ENCODE measurements at regions not wholly inside any gene's neighbourhood (a gene's known extent, or its start where the extent isn't known, plus 50 kb on each side); places are given as distances from the start of the nearest gene placed in this dataset.
"Not testable (repeated sequence)": the region's sequence is repeated elsewhere in the genome, so short reads cannot be mapped to it uniquely, and the experiment has no call there.

DNA sequence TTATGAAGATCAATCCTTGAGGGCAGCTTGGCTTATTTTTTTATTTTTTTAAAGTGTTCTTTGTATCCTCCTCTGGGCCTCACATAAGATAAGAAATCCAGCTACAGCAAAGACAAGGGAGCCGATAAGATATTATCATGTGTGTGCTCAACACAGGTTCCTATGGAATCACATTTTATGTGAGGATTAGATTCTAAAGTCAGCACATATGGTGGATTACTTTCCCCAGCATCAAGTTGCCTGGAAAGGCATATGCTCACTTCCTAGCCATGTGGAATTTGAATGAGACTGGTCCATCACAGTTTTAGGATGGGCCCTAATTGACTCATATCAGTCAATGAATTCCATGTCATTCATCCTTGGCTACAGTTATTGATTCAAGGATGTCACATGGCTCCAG, 456.9 kb upstream of the LRRC7 start:
- no peaks in the 10 kb centered on the region for H3K36me3 Mint-ChIP-seq
- H3K9me3 Mint-ChIP-seq: peaks cover 3% of the 10 kb centered on the region

DNA sequence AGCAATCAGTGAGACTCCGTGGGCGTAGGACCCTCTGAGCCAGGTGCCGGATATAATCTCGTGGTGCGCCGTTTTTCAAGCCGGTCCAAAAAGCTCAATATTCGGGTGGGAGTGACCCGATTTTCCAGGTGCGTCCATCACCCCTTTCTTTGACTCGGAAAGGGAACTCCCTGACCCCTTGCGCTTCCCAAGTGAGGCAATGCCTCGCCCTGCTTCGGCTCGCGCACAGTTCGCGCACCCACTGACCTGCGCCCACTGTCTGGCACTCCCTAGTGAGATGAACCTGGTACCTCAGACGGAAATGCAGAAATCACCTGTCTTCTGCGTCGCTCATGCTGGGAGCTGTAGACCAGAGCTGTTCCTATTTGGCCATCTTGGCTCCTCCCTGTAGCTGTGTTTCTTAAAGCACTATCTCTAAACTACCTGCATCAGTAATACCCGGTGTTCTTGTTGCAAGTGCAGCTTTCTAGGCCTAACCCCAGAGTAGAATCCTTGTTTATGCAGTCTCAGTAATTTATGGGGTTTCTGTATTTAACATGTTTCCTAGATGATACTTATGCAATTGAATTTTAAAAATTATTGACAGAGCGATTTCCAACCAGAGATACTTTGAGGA, 447.5 kb upstream of the LRRC7 start:
- peaks cover 12% of the 10 kb centered on the region for H3K9me3 Mint-ChIP-seq
- H3K27me3 Mint-ChIP-seq (ENCODE audit: low read depth); DNase-seq (ENCODE audit: low spot score in 2 of 2, unreplicated experiment in 2 of 2); H3K27ac Mint-ChIP-seq; H3K4me1 Mint-ChIP-seq; H3K36me3 Mint-ChIP-seq; H3K4me3 Mint-ChIP-seq: not testable (repeated sequence)

More for the DNA sequence above, 456.9 kb upstream of the LRRC7 start:
- H3K4me1 Mint-ChIP-seq: no peaks in the 10 kb centered on the region
- no peak overlapping the region for H3K4me3 Mint-ChIP-seq
- TF ChIP-seq, protein P1, sequence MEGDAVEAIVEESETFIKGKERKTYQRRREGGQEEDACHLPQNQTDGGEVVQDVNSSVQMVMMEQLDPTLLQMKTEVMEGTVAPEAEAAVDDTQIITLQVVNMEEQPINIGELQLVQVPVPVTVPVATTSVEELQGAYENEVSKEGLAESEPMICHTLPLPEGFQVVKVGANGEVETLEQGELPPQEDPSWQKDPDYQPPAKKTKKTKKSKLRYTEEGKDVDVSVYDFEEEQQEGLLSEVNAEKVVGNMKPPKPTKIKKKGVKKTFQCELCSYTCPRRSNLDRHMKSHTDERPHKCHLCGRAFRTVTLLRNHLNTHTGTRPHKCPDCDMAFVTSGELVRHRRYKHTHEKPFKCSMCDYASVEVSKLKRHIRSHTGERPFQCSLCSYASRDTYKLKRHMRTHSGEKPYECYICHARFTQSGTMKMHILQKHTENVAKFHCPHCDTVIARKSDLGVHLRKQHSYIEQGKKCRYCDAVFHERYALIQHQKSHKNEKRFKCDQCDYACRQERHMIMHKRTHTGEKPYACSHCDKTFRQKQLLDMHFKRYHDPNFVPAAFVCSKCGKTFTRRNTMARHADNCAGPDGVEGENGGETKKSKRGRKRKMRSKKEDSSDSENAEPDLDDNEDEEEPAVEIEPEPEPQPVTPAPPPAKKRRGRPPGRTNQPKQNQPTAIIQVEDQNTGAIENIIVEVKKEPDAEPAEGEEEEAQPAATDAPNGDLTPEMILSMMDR (IDR thresholded peaks at IDR 0.05; ENCODE audit: unreplicated experiment): no peak
- no peak overlapping the region for H3K27ac Mint-ChIP-seq
- H3K27me3 Mint-ChIP-seq (ENCODE audit: low read depth): peaks cover 1% of the 10 kb centered on the region
- no peak for DNase-seq (ENCODE audit: low spot score in 2 of 2, unreplicated experiment in 2 of 2)

DNA sequence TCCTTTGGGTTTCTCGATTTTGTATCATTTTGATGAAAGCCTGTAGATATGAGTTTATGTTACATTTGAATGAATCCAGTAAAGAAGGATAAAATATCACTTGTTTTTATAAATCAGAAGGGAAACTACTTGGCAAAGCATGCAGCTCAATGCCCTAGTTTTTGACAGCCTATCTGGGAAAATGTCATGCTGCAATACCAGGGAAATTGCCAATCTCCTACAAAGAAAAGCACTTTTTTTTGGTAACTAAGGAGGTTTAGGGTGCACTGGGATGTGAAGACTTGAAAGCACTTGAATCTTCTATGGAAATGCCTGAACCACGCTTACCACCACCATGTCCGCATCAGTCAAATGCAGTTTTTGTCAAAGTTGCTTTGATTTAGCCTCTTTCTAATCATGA, 446.9 kb upstream of the LRRC7 start:
- DNase-seq (ENCODE audit: low spot score in 2 of 2, unreplicated experiment in 2 of 2): no peak
- no peak overlapping the region for H3K27ac Mint-ChIP-seq
- H3K27me3 Mint-ChIP-seq (ENCODE audit: low read depth): no peaks in the 10 kb centered on the region
- TF ChIP-seq, protein P1 (IDR thresholded peaks at IDR 0.05; ENCODE audit: unreplicated experiment): no peak
- H3K4me1 Mint-ChIP-seq: peaks cover 3% of the 10 kb centered on the region
- H3K4me3 Mint-ChIP-seq: no peak overlapping the region
- peaks cover 12% of the 10 kb centered on the region for H3K9me3 Mint-ChIP-seq
- no peaks in the 10 kb centered on the region for H3K36me3 Mint-ChIP-seq

DNA sequence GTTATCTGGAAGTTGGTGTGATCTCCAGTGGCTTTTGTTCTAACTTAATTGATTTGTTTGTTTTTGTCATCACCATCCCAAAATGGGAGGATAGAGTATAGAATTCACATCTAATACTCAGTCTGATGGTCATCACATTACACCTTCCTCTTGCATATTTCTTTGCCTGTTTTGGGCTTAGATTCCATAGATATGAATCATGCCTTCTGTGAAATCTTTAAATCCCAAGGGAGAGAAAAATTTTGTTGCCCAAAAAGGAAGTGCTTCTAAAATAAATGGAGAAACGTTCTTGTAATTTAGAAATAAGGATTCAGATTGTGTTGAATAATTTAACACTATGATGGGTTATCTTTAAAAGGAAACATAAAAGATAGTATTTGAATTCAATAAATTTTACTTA, 446.0 kb upstream of the LRRC7 start:
- peaks cover 12% of the 10 kb centered on the region for H3K9me3 Mint-ChIP-seq
- no peaks in the 10 kb centered on the region for H3K36me3 Mint-ChIP-seq
- no peak for DNase-seq (ENCODE audit: low spot score in 2 of 2, unreplicated experiment in 2 of 2)
- TF ChIP-seq, protein P1 (IDR thresholded peaks at IDR 0.05; ENCODE audit: unreplicated experiment): no peak
- no peaks in the 10 kb centered on the region for H3K27me3 Mint-ChIP-seq (ENCODE audit: low read depth)
- no peak overlapping the region for H3K4me3 Mint-ChIP-seq
- no peak overlapping the region for H3K27ac Mint-ChIP-seq
- H3K4me1 Mint-ChIP-seq: peaks cover 12% of the 10 kb centered on the region

DNA sequence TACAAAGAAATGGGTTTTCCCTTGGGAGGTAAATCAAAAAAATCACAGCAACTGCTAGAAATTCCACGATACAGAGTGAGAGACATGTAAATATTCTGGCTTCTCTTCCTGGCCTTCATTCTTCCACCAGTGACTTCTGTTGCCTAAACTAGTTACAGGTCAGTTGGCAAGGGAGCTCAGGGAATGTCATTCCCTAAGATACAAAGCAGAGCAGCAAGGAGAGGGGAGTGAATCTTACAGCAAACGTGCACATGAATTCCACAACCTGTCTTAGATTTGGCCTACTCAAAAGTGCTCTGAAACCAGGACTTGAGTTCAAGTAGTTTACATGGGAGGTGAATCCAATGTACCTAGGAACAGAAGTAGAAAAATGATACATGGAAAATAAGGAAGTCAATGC, 445.3 kb upstream of the LRRC7 start:
- Mint-ChIP-seq H3K27ac (no peak overlapping the region), H3K4me1 (peaks cover 19% of the 10 kb centered on the region), H3K36me3 (no peaks in the 10 kb centered on the region), H3K4me3 (no peak overlapping the region), H3K9me3 (peaks cover 12% of the 10 kb centered on the region), H3K27me3 (ENCODE audit: low read depth) (no peaks in the 10 kb centered on the region)
- no peak for DNase-seq (ENCODE audit: low spot score in 2 of 2, unreplicated experiment in 2 of 2)
- TF ChIP-seq, protein P1 (IDR thresholded peaks at IDR 0.05; ENCODE audit: unreplicated experiment): no peak

DNA sequence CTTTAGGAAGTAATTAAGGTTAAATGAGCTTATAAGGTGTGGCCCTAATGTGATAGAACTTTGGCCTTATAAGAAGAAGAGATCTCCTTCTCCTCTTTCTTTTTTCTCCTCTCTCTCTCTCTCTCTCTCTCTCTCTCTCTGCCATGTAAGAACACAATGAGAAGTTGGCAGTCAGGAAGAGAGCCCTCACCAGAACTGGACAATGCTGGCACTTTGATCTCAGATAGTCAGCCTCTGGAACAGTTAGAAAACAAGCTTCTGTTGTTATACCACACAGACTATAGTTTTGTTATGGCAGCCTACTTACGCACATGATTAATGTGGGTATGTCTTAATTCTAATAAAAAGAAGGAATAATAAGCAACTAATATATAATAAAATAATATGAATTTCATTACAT, 444.2 kb upstream of the LRRC7 start:
- H3K4me1 Mint-ChIP-seq: peaks cover 28% of the 10 kb centered on the region
- no peak overlapping the region for H3K27ac Mint-ChIP-seq
- TF ChIP-seq, protein P1 (IDR thresholded peaks at IDR 0.05; ENCODE audit: unreplicated experiment): no peak
- H3K9me3 Mint-ChIP-seq: peaks cover 8% of the 10 kb centered on the region
- no peaks in the 10 kb centered on the region for H3K27me3 Mint-ChIP-seq (ENCODE audit: low read depth)
- no peak overlapping the region for H3K4me3 Mint-ChIP-seq
- no peak for DNase-seq (ENCODE audit: low spot score in 2 of 2, unreplicated experiment in 2 of 2)
- H3K36me3 Mint-ChIP-seq: no peaks in the 10 kb centered on the region

Data from mesothelial cell of epicardium (in vitro differentiated cells).